ENCODE measurements at regions not wholly inside any gene's neighbourhood (a gene's known extent, or its start where the extent isn't known, plus 50 kb on each side); places are given as distances from the start of the nearest gene placed in this dataset.
"Not testable (repeated sequence)": the region's sequence is repeated elsewhere in the genome, so short reads cannot be mapped to it uniquely, and the experiment has no call there.

DNA sequence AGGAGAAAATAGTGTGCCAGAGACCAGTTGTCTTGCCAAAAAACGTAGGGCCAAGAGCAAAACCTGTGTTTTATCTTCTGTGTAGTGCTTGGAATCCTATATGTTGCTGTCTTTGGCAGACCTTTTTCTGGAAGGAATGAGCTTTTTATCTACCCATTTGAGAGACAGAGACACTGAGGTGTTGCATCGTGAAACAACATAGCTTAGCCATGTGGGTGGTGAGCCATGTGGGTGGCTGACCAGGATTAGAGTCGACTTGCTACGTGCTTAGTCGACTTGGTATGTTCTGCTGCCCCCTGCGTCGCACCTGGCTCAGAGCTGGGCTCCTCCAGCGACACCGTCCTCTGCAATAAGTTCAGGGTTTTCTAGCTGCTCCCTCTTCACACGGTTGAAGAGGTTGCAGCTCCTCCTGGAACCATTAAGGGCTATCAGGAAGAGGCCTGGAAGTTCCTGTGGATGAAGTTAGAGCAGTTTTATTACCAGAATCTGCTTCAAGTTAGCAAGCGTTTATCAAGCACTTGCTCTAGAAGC, 175.8 kb downstream of the SH2D4B start:
- no peak for TF ChIP-seq PAX5 (IDR thresholded peaks at IDR 0.05; ENCODE audit: insufficient read depth, low read length, severe bottlenecking)
- no peak for TF ChIP-seq POLR2A (IDR thresholded peaks at IDR 0.05; ENCODE audit: low read depth, low read length)
- no peak for TF ChIP-seq TAF1 (IDR thresholded peaks at IDR 0.05; ENCODE audit: low read depth, low read length)
- TF ChIP-seq SPI1 (IDR thresholded peaks at IDR 0.05; ENCODE audit: low read depth, low read length) = no peak
- no peak for TF ChIP-seq POLR2AphosphoS5 (IDR thresholded peaks at IDR 0.05; ENCODE audit: low read depth, low read length)
- FAIRE-seq (no peak), DNase-seq (ENCODE audit: insufficient read length, low spot score) (no peak)

DNA sequence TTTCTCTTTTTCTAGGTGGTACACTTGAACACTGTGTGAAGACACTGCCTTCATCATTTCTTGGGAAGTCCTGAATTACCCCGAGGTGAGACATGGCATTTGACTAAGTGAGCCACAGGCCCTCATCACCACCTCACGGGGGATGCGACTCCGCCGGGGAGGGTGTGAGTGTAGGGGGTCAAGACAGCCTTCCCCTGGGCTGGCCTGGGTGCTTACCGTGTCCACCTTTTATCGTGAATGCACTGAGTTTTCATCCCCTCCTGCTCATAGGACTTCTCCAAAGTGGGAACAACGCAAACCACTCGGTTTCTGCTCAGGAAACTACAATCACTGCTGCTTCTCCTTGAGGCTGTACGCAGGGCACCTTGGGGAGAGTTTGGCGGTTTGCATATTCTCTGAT, 176.9 kb downstream of the SH2D4B start:
- TF ChIP-seq TAF1 (IDR thresholded peaks at IDR 0.05; ENCODE audit: low read depth, low read length) (no peak), POLR2AphosphoS5 (IDR thresholded peaks at IDR 0.05; ENCODE audit: low read depth, low read length) (no peak), POU2F2 (IDR thresholded peaks at IDR 0.05; ENCODE audit: low read depth, low read length) (no peak), SPI1 (IDR thresholded peaks at IDR 0.05; ENCODE audit: low read depth, low read length) (no peak), POLR2A (IDR thresholded peaks at IDR 0.05; ENCODE audit: low read depth, low read length) (no peak), PAX5 (IDR thresholded peaks at IDR 0.05; ENCODE audit: insufficient read depth, low read length, severe bottlenecking) (no peak)
- FAIRE-seq = no peak
- no peak for DNase-seq (ENCODE audit: insufficient read length, low spot score)

DNA sequence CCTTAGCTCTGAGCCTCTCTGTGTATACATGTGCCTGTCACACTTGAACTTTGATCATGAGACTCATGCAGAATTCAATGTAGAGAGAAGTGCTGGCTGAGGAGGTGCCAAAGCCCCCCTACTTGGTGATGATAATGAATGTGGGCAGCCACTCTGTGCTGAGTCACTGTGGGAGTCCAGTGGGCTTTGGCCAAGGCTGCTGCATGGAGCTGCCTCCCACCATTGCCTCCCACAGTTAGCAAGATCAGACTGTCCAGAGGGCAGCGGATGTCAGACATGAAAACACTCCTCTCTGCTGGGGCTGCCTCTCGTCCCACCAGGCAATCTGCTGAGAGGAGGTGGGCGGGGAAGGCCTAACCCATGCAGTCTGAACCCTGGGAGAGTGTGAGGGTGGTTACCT, 180.3 kb downstream of the SH2D4B start:
- TF ChIP-seq POLR2A (IDR thresholded peaks at IDR 0.05; ENCODE audit: low read depth, low read length) (no peak), SPI1 (IDR thresholded peaks at IDR 0.05; ENCODE audit: low read depth, low read length) (no peak), PAX5 (IDR thresholded peaks at IDR 0.05; ENCODE audit: insufficient read depth, low read length, severe bottlenecking) (no peak), POLR2AphosphoS5 (IDR thresholded peaks at IDR 0.05; ENCODE audit: low read depth, low read length) (no peak), POU2F2 (IDR thresholded peaks at IDR 0.05; ENCODE audit: low read depth, low read length) (no peak), TAF1 (IDR thresholded peaks at IDR 0.05; ENCODE audit: low read depth, low read length) (no peak)
- DNase-seq (ENCODE audit: insufficient read length, low spot score) = no peak
- FAIRE-seq = no peak

DNA sequence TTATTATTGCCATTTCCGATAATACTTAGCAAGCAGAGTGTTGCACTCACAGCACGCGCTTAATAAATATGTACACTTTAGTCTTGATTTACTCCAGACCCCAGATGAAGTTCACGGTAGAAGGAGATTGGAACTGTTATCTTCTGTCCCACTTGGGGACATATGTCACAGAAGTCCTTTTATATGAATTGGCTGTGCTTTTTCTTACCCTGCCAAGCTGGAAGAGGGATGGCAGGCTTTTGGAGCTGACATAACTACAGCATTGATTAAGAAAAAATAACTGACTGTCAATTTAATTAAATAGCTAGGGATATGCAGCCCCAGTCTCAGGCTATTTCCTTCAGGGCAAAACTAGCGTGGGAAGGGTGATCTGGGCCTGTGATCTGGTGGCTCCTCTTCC, 182.2 kb downstream of the SH2D4B start:
- FAIRE-seq (no peak), DNase-seq (ENCODE audit: insufficient read length, low spot score) (no peak)
- TF ChIP-seq PAX5 (IDR thresholded peaks at IDR 0.05; ENCODE audit: insufficient read depth, low read length, severe bottlenecking) = no peak
- TF ChIP-seq POLR2A (IDR thresholded peaks at IDR 0.05; ENCODE audit: low read depth, low read length) = no peak
- TF ChIP-seq TAF1 (IDR thresholded peaks at IDR 0.05; ENCODE audit: low read depth, low read length) = no peak
- no peak for TF ChIP-seq POU2F2 (IDR thresholded peaks at IDR 0.05; ENCODE audit: low read depth, low read length)
- no peak for TF ChIP-seq SPI1 (IDR thresholded peaks at IDR 0.05; ENCODE audit: low read depth, low read length)
- TF ChIP-seq POLR2AphosphoS5 (IDR thresholded peaks at IDR 0.05; ENCODE audit: low read depth, low read length) = no peak

DNA sequence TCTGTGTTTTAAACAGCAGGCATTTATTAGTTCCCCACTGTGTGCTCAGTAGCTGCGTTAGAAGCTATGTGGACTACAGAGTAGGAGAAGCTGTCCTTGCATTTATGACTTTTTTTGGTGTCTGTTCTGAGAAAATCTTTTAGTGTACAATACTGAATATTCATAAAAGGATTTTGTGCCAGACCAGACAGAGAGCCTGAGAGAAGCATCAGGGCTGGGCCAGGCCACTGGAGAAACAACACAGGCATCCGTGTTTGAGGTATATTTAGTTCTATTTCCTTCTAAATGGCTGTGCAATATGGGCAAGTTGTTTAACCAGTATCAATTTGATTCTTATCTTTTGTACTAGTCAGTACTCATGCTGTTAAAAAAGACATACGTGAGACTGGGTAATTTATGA, 182.8 kb downstream of the SH2D4B start:
- no peak for TF ChIP-seq PAX5 (IDR thresholded peaks at IDR 0.05; ENCODE audit: insufficient read depth, low read length, severe bottlenecking)
- no peak for TF ChIP-seq SPI1 (IDR thresholded peaks at IDR 0.05; ENCODE audit: low read depth, low read length)
- TF ChIP-seq TAF1 (IDR thresholded peaks at IDR 0.05; ENCODE audit: low read depth, low read length) = no peak
- TF ChIP-seq POLR2AphosphoS5 (IDR thresholded peaks at IDR 0.05; ENCODE audit: low read depth, low read length) = no peak
- no peak for FAIRE-seq
- DNase-seq (ENCODE audit: insufficient read length, low spot score) = no peak

DNA sequence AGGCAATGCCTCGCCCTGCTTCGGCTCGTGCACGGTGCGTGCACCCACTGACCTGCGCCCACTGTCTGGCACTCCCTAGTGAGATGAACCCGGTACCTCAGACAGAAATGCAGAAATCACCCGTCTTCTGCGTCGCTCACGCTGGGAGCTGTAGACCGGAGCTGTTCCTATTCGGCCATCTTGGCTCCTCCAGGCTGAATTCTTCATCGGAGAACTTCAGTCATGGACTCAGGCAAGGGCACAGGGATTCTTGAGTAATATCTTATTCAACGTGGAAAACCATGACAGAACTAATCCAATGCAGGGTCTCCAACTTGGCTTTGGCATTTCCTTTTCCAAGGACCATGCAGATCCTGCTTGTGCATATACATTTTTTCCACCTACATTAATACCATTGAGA, 190.7 kb downstream of the SH2D4B start:
- DNase-seq (ENCODE audit: insufficient read length, low spot score); FAIRE-seq: not testable (repeated sequence)

DNA sequence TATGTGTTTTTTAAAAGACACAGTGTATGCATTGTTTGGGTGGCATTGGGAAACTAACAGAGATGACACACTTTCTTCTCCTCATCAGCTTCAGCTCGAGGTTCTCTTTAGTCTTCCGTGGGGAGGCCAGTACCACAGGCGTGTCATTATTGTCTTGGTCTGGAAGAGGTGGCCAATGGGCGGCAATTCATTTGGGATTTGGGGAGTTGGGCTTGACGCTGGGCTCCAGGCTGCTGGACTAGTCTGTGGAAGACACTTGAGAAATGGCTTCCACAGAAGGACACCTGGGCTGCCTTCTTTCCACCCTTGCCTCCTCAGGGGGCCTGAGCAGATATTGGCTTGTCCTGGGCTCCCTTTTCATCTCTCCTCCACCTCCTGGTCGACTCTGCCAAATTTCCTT, 192.2 kb downstream of the SH2D4B start:
- TF ChIP-seq POLR2A (IDR thresholded peaks at IDR 0.05; ENCODE audit: low read depth, low read length) (no peak), POU2F2 (IDR thresholded peaks at IDR 0.05; ENCODE audit: low read depth, low read length) (no peak), POLR2AphosphoS5 (IDR thresholded peaks at IDR 0.05; ENCODE audit: low read depth, low read length) (no peak), PAX5 (IDR thresholded peaks at IDR 0.05; ENCODE audit: insufficient read depth, low read length, severe bottlenecking) (no peak), TAF1 (IDR thresholded peaks at IDR 0.05; ENCODE audit: low read depth, low read length) (no peak), SPI1 (IDR thresholded peaks at IDR 0.05; ENCODE audit: low read depth, low read length) (no peak)
- DNase-seq (ENCODE audit: insufficient read length, low spot score) = no peak
- no peak for FAIRE-seq

DNA sequence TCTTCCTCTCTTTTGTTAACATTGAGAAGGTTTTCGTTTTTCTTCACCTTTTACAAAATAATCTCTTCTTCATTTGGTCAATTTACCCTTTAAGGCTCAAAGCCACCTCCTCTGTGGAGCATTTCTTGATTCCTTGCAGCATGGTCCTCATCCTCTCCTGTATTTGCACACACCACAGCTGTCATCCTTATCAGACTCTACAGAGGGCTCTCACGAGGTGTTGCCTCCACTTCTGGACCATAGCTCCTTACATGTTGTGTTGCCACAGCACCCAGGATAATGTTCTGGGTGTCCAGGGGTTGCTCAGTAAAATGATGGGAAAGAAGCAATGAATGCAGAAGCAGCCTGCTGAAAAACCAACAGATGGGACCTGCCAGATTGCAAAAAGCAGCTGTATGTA, 192.8 kb downstream of the SH2D4B start:
- TF ChIP-seq SPI1 (IDR thresholded peaks at IDR 0.05; ENCODE audit: low read depth, low read length) = no peak
- no peak for TF ChIP-seq POLR2AphosphoS5 (IDR thresholded peaks at IDR 0.05; ENCODE audit: low read depth, low read length)
- no peak for TF ChIP-seq TAF1 (IDR thresholded peaks at IDR 0.05; ENCODE audit: low read depth, low read length)
- TF ChIP-seq POLR2A (IDR thresholded peaks at IDR 0.05; ENCODE audit: low read depth, low read length) = no peak
- no peak for TF ChIP-seq POU2F2 (IDR thresholded peaks at IDR 0.05; ENCODE audit: low read depth, low read length)
- TF ChIP-seq PAX5 (IDR thresholded peaks at IDR 0.05; ENCODE audit: insufficient read depth, low read length, severe bottlenecking) = no peak
- no peak for FAIRE-seq
- DNase-seq (ENCODE audit: insufficient read length, low spot score) = no peak

DNA sequence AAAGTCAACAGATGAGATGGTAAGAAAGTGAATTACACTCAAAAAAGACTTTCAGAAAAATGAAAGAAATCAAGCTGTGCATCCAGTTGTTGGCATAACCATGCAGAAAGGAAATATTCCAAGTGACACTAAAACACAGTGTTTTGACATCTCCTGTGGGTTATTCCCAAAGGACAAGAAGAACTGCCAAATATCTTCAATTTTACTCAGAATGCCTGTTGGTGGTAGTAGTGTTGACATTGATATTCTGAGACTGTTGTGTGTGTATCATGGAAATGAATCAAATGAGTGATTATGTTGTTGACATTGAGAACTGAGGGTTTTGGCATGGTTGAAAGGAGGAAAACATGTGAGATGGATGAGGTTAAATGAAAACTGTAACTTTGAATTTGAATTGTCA, 196.9 kb downstream of the SH2D4B start:
- FAIRE-seq = no peak
- no peak for DNase-seq (ENCODE audit: insufficient read length, low spot score)
- no peak for TF ChIP-seq TAF1 (IDR thresholded peaks at IDR 0.05; ENCODE audit: low read depth, low read length)
- TF ChIP-seq POLR2AphosphoS5 (IDR thresholded peaks at IDR 0.05; ENCODE audit: low read depth, low read length) = no peak
- TF ChIP-seq POLR2A (IDR thresholded peaks at IDR 0.05; ENCODE audit: low read depth, low read length) = no peak
- TF ChIP-seq PAX5 (IDR thresholded peaks at IDR 0.05; ENCODE audit: insufficient read depth, low read length, severe bottlenecking) = no peak
- no peak for TF ChIP-seq SPI1 (IDR thresholded peaks at IDR 0.05; ENCODE audit: low read depth, low read length)
- no peak for TF ChIP-seq POU2F2 (IDR thresholded peaks at IDR 0.05; ENCODE audit: low read depth, low read length)

DNA sequence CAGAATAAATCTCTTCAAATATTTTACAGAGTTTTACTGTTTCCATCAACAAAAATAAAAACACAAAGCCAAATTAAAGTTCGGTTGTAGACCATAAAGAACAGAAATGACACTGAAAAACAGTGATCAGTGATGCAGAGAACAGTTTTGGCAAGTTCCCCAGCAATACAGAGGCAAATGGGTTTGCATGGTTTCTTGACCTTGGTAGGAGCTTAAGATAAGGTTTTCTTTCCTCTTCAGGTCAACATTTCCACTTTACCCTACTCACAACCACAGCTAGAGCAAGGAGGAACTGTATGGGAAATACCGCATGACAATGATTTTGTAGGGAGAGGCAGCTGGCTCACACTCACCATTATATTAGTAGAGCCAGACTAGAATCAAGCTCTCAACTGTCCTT, 199.5 kb downstream of the SH2D4B start:
- FAIRE-seq = no peak
- no peak for DNase-seq (ENCODE audit: insufficient read length, low spot score)
- TF ChIP-seq SPI1 (IDR thresholded peaks at IDR 0.05; ENCODE audit: low read depth, low read length) = no peak

DNA sequence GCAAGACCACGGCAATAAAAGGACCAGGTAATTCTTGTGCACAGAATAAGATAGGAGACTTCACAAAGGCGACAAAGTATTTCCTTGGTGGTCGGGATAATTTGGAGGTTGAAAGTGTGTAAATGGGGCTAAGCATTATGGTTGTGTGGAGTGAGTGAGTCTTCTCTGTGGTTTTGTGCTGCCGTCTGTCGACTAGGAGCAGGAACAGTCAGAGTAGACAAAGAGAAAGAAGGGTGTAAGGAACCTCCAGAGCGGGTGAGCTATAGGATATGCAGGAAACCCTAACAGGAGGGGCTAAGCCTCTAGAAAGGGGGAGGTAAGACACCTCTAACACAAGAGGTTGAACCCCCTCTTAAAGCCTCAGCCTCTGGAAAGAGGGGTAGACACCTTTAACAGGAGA, 201.6 kb downstream of the SH2D4B start:
- TF ChIP-seq POLR2AphosphoS5 (IDR thresholded peaks at IDR 0.05; ENCODE audit: low read depth, low read length) (no peak), POU2F2 (IDR thresholded peaks at IDR 0.05; ENCODE audit: low read depth, low read length) (no peak), SPI1 (IDR thresholded peaks at IDR 0.05; ENCODE audit: low read depth, low read length) (no peak), POLR2A (IDR thresholded peaks at IDR 0.05; ENCODE audit: low read depth, low read length) (no peak), TAF1 (IDR thresholded peaks at IDR 0.05; ENCODE audit: low read depth, low read length) (no peak), PAX5 (IDR thresholded peaks at IDR 0.05; ENCODE audit: insufficient read depth, low read length, severe bottlenecking) (no peak)
- FAIRE-seq = no peak
- no peak for DNase-seq (ENCODE audit: insufficient read length, low spot score)

Measured in GM12891 (cell line).